K562 (cell line): ENCODE measurements at regions not wholly inside any gene's neighbourhood (a gene's known extent, or its start where the extent isn't known, plus 50 kb on each side); places are given as distances from the start of the nearest gene placed in this dataset.

Experiments
- ATAC-seq: fragments of 200-7000 bp; cut with Tn5 transposase; 3 replicates; pipeline ENCODE4 v1.9.1; 2020; ENCODE audit warnings: moderate library complexity
- BruUV-seq: library from RNA; stranded (reverse); fragments of 400-500 nt; replicated peaks from 2 replicates; lab custom pipeline; 2021; lab: Mats Ljungman, UMichigan
- CTCF ChIA-PET: fragments of 300-600 bp; formaldehyde crosslinking; extraction: SDS; loops from one replicate; lab custom pipeline; 2021; ENCODE audit warnings: low intra/inter-chr PET ratio; lab: Yijun Ruan, JAX
- POLR2A ChIA-PET: fragments of 300-600, 350-650 bp; sonication (Branson Sonifier 250); formaldehyde crosslinking; extraction: SDS; loops from one replicate; lab custom pipeline; 2021; ENCODE audit warnings: antibody characterized with exemption, inconsistent platforms; lab: Yijun Ruan, JAX
- DNase-seq, 4 experiments: peaks; one replicate each; pipeline versions ENCODE4 v3.0.0 to v3.0.0-alpha.2; 2011 to 2018; ENCODE audit warnings: low spot score in 3 of 4, mixed read lengths in 3 of 4; ENCODE audit errors: extremely low read depth in 1 of 4
- FAIRE-seq: peaks from 2 replicates; lab custom pipeline; 2011; peaks lifted over from hg19 to GRCh38; lab: Jason Lieb, UNC
- H2AFZ ChIP-seq: 2 replicates; pipeline ENCODE4 v1.6.0; 2011; ENCODE audit warnings: low read depth, low read length, control low read depth, inconsistent platforms
- H3K27ac ChIP-seq: fragments of 200-600 bp; 3 replicates; pipeline ENCODE4 v1.8.0; 2011; ENCODE audit warnings: low read depth, mild to moderate bottlenecking, control low read depth, inconsistent platforms, low read length, moderate library complexity, mixed read lengths; ENCODE audit errors: extremely low read depth
- H3K27me3 ChIP-seq, 2 experiments: fragments of 300-600 bp in 1 of 2; 2 replicates in 1 of 2; 3 replicates in 1 of 2; pipeline versions ENCODE4 v1.6.0 to v1.8.0; 2011; ENCODE audit warnings: inconsistent platforms in 2 of 2, low read length in 2 of 2, mild to moderate bottlenecking in 1 of 2, mixed read lengths in 1 of 2, moderate library complexity in 1 of 2; ENCODE audit not compliant: control insufficient read depth in 2 of 2, insufficient read depth in 2 of 2
- H3K36me3 ChIP-seq: fragments of 300-600 bp; 3 replicates; pipeline ENCODE4 v1.8.0; 2011; ENCODE audit warnings: mild to moderate bottlenecking, low read length, inconsistent platforms; ENCODE audit not compliant: control insufficient read depth, insufficient read depth
- H3K4me1 ChIP-seq, 2 experiments: fragments of 200-600 bp in 1 of 2; replicated peaks in 1 of 2; 2 replicates in 1 of 2; 3 replicates in 1 of 2; pipeline versions ENCODE4 v1.5.1 to v1.8.0; 2011; ENCODE audit warnings: inconsistent platforms in 2 of 2, low read length in 2 of 2, mild to moderate bottlenecking in 1 of 2, mixed read lengths in 1 of 2, moderate library complexity in 1 of 2; ENCODE audit not compliant: control insufficient read depth in 2 of 2, insufficient read depth in 2 of 2
- H3K4me2 ChIP-seq: 2 replicates; pipeline ENCODE4 v1.6.1; 2011; ENCODE audit warnings: low read length, control low read depth, inconsistent platforms, mixed read lengths; ENCODE audit not compliant: insufficient read depth
- H3K4me3 ChIP-seq: fragments of 200-600 bp; sonication (generic), shearing (Covaris generic); 2 replicates; pipeline ENCODE4 v1.5.1; 2016; ENCODE audit warnings: control low read depth, inconsistent platforms
- H3K79me2 ChIP-seq: fragments of 200-600 bp; 3 replicates; pipeline ENCODE4 v1.8.0; 2011; ENCODE audit warnings: low read length, inconsistent platforms; ENCODE audit not compliant: control insufficient read depth, insufficient read depth
- H3K9ac ChIP-seq, 2 experiments: 2 replicates each; pipeline versions ENCODE4 v1.6.0 to v1.6.1; 2011; ENCODE audit warnings: low read depth in 2 of 2, low read length in 2 of 2, control low read depth in 1 of 2, inconsistent platforms in 1 of 2, mild to moderate bottlenecking in 1 of 2, mixed read lengths in 1 of 2; ENCODE audit not compliant: insufficient read depth in 1 of 2
- H3K9me1 ChIP-seq: one replicate; pipeline ENCODE4 v1.6.0; 2011; ENCODE audit warnings: inconsistent platforms, mild to moderate bottlenecking, low read length, moderate library complexity; ENCODE audit not compliant: control insufficient read depth, insufficient read depth
- H3K9me3 ChIP-seq: replicated peaks from 2 replicates; pipeline ENCODE4 v1.5.1; 2011; ENCODE audit warnings: low read depth, low read length, inconsistent platforms; ENCODE audit not compliant: control insufficient read depth, insufficient read depth
- H4K20me1 ChIP-seq: replicated peaks from 2 replicates; pipeline ENCODE4 v1.6.1; 2011; ENCODE audit warnings: low read length, inconsistent platforms, mixed read lengths; ENCODE audit not compliant: control insufficient read depth, insufficient read depth
- AFF4 ChIP-seq: sonication (generic); formaldehyde crosslinking; IDR thresholded peaks from 2 replicates; pipeline ENCODE4 v1.8.0; 2023; ENCODE audit warnings: mild to moderate bottlenecking, missing genetic modification reagents
- ARNT ChIP-seq, 2 experiments: fragments of 450-650 bp; IDR thresholded peaks; 2 replicates each; pipeline ENCODE4 v1.6.1; 2016; ENCODE audit warnings: mild to moderate bottlenecking in 1 of 2
- ETV5 ChIP-seq: sonication (generic); formaldehyde crosslinking; IDR thresholded peaks from 2 replicates; pipeline ENCODE4 v1.4.0; 2020; ENCODE audit warnings: low read depth, mild to moderate bottlenecking, missing genetic modification reagents
- HDGF ChIP-seq: fragments of 450-650 bp; IDR thresholded peaks from 2 replicates; pipeline ENCODE4 v1.6.1; 2016
- ILK ChIP-seq: fragments of 450-650 bp; IDR thresholded peaks from 2 replicates; pipeline ENCODE4 v1.6.1; 2016; ENCODE audit warnings: missing genetic modification characterization, low read depth, mild to moderate bottlenecking, missing compliant biosample characterization, moderate library complexity, borderline replicate concordance
- POLR2AphosphoS2 ChIP-seq: IDR thresholded peaks from 2 replicates; pipeline ENCODE4 v1.6.1; 2012; ENCODE audit warnings: low read length, improper control_type of control experiment
- PTTG1 ChIP-seq: fragments of 450-650 bp; IDR thresholded peaks from 2 replicates; pipeline ENCODE4 v1.6.1; 2016; ENCODE audit warnings: low read depth, mild to moderate bottlenecking, missing genetic modification characterization, missing compliant biosample characterization
- SNAPC5 ChIP-seq: fragments of 250-450 bp; sonication (Bioruptor Pico); IDR thresholded peaks from 2 replicates; pipeline ENCODE4 v1.8.0; 2021; ENCODE audit warnings: moderate library complexity, mild to moderate bottlenecking, inconsistent platforms
- SREBF2 ChIP-seq: sonication (generic); formaldehyde crosslinking; IDR thresholded peaks from 2 replicates; pipeline ENCODE4 v1.4.0; 2020; ENCODE audit warnings: mild to moderate bottlenecking, missing genetic modification reagents
- ZBED1 ChIP-seq: IDR thresholded peaks from 2 replicates; pipeline ENCODE4 v1.6.1; 2014
- ZBTB12 ChIP-seq: fragments of 250-450 bp; sonication (Bioruptor Pico); IDR thresholded peaks from 2 replicates; pipeline ENCODE4 v1.4.0; 2020
- ZBTB7A ChIP-seq: IDR thresholded peaks from 2 replicates; pipeline ENCODE4 v1.6.1; 2011; ENCODE audit warnings: low read depth, mild to moderate bottlenecking, low read length, moderate library complexity, borderline replicate concordance; ENCODE audit not compliant: control insufficient read depth
- ZC3H11A ChIP-seq: IDR thresholded peaks from 2 replicates; pipeline ENCODE4 v1.6.1; 2012; ENCODE audit warnings: low read depth, low read length, improper control_type of control experiment
- WGBS: fragments of 100-300 bp; shearing (Covaris generic); methylation state at CpG from one replicate; pipeline ENCODE4 v1.1.6; 2016; ENCODE audit warnings: low coverage, mixed read lengths; ENCODE audit not compliant: insufficient coverage; ENCODE audit errors: missing lambda C conversion rate; 5-methylcytosine and 5-hydroxymethylcytosine counted together
- in situ Hi-C: fragments of 300-500 bp; cut with MboI; formaldehyde crosslinking; loops from 4 replicates; pipeline ENCODE4 v1.15.0; 2018; ENCODE audit warnings: inconsistent platforms, mixed read lengths
- intact Hi-C: fragments of 100-400 bp; cut with micrococcal nuclease; formaldehyde crosslinking; loops from 2 replicates; pipeline ENCODE4 v1.14.2; 2022
- TF ChIP-seq, protein P1 (sequence below): fragments of 450-650 bp; IDR thresholded peaks from 2 replicates; pipeline ENCODE4 v1.6.1; 2018; ENCODE audit warnings: mild to moderate bottlenecking, low read depth; ENCODE audit not compliant: partially characterized antibody

DNA sequence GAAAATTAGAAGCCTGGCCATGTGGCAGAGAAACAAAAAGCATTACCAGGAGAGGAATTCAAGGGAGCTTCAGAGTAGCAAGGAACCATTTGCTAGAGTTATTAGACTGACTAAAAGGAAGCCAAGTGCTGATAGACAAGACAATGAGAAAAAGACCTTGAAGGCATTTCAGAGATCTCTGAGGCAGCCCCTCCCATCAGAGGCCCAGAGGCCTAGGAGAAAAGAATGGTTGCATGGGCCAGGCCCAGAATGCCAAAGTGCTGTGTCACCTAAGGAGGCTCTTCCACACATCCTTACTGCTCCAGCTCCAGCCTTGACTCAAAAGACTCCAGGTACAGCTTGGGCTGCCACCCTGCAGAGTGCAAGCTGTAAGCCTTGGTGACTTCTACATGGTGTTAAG is 61.8 kb upstream of the POU2AF2 start (continued):
- no peak for TF ChIP-seq AFF4 (CRISPR knock-in tag)

DNA sequence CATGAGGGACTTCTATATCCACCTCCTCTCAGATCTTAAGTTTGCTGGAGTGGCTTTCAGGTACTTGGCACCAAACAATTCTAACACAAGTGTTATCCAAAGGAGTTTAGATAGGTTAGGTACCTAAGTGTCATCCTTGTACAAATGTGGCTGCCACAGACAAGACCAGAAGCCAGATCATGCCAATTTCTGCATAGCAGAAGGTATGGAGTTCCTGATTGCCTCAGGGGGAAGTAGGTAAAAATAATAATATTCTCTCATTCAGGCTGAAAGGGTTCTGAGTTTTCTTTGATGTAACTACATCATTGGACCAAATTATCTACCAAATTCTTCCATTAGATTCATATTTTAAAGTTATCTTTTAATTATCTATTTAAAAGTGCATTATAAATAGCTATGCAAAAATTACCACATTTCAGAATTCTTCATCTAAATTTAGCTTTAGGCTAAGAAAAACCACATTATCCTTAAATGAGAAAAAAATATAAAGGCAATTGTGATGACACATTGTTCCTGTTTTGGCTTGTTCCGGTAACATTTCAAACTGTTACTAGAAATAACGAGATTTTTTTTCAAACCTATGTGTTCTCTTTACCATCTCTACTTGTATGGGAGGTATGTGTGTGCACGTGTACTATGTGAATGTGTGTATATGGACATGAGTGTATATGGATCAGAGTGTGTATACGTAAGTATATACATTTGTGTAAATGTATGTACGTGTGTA is 66.2 kb upstream of the POU2AF2 start:
- DNase-seq: no peak
- Histone ChIP-seq H3K4me2 (no peak overlapping the region), H4K20me1 (no peaks in the 10 kb centered on the region), H3K4me3 (no peak overlapping the region), H3K79me2 (no peaks in the 10 kb centered on the region), H3K27ac (no peak overlapping the region), H3K9me3 (no peaks in the 10 kb centered on the region), H3K36me3 (no peaks in the 10 kb centered on the region), H3K27me3 (no peaks in the 10 kb centered on the region), H3K9me1 (no peaks in the 10 kb centered on the region), H2AFZ (no peak overlapping the region), H3K4me1 (no peaks in the 10 kb centered on the region), H3K9ac (no peak overlapping the region)
- ATAC-seq: no peak
- WGBS: 0% methylated on average over 5 of the region's 5 CpGs
- CTCF ChIA-PET: no interaction called here
- BruUV-seq: no TSS peak
- in situ Hi-C loops: no loop called here
- POLR2A ChIA-PET: interaction anchor here (0.7 kb wide), 2 partner anchors 13 to 363 kb away, joined by 3 read pairs; no protein-coding TSS in a partner anchor
- no peak for FAIRE-seq
- intact Hi-C loops: no loop called here
- TF ChIP-seq HDGF (no peak), PTTG1 (tag) (no peak), ARNT (IDR thresholded peaks at IDR 0.05) (no peak), ZBTB12 (CRISPR knock-in tag) (no peak), ETV5 (CRISPR knock-in tag) (no peak), POLR2AphosphoS2 (no peak), ZBTB7A (no peak), SREBF2 (CRISPR knock-in tag) (no peak), ILK (tag) (no peak), ZC3H11A (no peak), SNAPC5 (CRISPR knock-in tag) (no peak), ZBED1 (no peak)
- TF ChIP-seq, protein P1, sequence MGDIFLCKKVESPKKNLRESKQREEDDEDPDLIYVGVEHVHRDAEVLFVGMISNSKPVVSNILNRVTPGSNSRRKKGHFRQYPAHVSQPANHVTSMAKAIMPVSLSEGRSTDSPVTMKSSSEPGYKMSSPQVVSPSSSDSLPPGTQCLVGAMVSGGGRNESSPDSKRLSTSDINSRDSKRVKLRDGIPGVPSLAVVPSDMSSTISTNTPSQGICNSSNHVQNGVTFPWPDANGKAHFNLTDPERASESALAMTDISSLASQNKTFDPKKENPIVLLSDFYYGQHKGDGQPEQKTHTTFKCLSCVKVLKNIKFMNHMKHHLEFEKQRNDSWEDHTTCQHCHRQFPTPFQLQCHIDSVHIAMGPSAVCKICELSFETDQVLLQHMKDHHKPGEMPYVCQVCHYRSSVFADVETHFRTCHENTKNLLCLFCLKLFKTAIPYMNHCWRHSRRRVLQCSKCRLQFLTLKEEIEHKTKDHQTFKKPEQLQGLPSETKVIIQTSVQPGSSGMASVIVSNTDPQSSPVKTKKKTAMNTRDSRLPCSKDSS: no peak
